ENCODE measurements at regions not wholly inside any gene's neighbourhood (a gene's known extent, or its start where the extent isn't known, plus 50 kb on each side); places are given as distances from the start of the nearest gene placed in this dataset.

DNA sequence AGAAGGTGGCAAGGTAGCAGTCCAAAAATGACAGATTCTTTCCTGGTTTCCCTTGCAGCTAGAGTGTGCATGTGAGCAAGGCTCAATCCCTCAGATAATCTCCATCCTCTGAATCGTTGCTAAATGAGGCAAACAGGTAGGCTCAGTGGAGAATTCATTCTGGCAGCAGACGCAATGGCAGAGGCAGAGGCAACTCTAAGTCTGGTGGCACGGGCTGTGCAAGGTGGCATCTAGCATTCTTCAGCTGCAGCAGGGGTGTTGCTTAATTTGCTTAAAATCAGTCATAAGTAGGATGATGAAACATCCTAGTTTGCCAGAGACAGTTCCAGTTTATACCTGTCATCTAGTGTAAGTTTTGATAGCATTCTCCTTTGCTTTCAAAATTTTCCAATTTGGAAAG is 391.1 kb upstream of the MEX3C start:
- TF ChIP-seq, protein P1, sequence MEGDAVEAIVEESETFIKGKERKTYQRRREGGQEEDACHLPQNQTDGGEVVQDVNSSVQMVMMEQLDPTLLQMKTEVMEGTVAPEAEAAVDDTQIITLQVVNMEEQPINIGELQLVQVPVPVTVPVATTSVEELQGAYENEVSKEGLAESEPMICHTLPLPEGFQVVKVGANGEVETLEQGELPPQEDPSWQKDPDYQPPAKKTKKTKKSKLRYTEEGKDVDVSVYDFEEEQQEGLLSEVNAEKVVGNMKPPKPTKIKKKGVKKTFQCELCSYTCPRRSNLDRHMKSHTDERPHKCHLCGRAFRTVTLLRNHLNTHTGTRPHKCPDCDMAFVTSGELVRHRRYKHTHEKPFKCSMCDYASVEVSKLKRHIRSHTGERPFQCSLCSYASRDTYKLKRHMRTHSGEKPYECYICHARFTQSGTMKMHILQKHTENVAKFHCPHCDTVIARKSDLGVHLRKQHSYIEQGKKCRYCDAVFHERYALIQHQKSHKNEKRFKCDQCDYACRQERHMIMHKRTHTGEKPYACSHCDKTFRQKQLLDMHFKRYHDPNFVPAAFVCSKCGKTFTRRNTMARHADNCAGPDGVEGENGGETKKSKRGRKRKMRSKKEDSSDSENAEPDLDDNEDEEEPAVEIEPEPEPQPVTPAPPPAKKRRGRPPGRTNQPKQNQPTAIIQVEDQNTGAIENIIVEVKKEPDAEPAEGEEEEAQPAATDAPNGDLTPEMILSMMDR (conservative IDR thresholded peaks at IDR 0.05): no peak
- no peak for TF ChIP-seq ZFX (IDR thresholded peaks at IDR 0.05)

Measured in C4-2B (cell line).